Fibroblast of upper back skin (primary cell): ENCODE measurements at regions not wholly inside any gene's neighbourhood (a gene's known extent, or its start where the extent isn't known, plus 50 kb on each side); places are given as distances from the start of the nearest gene placed in this dataset.
"Not testable (repeated sequence)": the region's sequence is repeated elsewhere in the genome, so short reads cannot be mapped to it uniquely, and the experiment has no call there.

Experiments
- DNase-seq: peaks from one replicate; pipeline ENCODE4 v3.0.0-alpha.2; 2013

GRCh38 chr7:47188653-47189315 is 393.1 kb downstream of the TNS3 start:
- no peak for DNase-seq

DNA sequence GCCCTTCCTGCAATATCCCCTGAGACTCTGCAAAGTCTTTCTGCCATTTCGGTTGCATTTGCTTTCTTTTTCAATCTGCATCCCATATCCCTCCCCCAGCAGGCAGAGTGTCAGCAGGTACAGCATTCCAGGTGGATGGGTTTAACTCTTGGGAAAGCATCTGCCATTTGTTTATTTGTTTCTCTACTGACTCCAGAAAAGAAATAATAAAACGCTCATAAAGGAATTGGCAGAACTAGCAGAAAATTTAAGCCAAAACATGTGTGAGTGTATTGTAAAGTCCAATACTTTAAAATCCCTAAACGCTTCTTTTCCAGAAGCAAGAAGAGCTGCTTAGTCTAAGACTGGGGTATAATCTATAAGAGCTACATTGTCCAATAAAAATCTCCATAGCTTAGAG is 393.8 kb downstream of the TNS3 start:
- DNase-seq: no peak

DNA sequence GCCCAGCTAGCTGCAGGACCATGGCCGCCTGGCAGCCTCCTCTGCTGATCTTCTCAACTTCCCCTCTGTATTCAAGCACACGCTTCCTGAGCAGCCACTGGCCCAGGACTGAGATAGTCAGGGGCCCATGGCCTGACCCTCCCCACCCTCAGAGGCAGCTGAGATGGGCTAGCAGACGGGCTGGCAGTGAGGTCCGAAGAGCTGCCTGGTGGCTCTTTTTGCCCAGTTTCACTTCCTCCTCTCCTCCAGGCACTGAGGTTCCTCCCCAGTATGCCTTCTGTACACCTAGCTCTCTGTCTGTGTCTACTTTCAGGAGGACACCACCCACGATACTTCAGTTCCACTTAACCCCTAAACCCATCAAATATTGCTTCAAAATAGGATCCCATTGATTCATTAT is 395.6 kb downstream of the TNS3 start:
- no peak for DNase-seq

DNA sequence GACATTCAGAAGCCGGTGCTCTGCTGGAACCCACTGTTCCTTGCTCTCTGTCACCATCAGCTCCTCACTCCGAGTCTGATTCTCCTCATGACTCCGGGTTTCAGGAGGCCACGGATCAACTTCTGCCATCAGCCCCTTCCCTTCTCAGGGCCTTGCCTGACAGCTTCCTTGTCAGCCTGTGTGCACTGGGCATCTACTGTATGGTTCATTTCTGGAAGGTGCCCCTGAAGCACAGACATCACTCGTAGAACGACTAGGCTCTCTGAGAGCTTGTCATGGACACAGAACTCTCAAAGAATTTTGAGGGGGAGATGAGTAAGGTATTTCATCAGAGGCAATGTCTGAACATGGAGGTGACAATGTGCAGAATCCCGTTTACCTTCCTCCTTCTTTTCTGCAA is 396.1 kb downstream of the TNS3 start:
- no peak for DNase-seq

GRCh38 chr7:47185170-47185569 is 396.7 kb downstream of the TNS3 start:
- DNase-seq: no peak

DNA sequence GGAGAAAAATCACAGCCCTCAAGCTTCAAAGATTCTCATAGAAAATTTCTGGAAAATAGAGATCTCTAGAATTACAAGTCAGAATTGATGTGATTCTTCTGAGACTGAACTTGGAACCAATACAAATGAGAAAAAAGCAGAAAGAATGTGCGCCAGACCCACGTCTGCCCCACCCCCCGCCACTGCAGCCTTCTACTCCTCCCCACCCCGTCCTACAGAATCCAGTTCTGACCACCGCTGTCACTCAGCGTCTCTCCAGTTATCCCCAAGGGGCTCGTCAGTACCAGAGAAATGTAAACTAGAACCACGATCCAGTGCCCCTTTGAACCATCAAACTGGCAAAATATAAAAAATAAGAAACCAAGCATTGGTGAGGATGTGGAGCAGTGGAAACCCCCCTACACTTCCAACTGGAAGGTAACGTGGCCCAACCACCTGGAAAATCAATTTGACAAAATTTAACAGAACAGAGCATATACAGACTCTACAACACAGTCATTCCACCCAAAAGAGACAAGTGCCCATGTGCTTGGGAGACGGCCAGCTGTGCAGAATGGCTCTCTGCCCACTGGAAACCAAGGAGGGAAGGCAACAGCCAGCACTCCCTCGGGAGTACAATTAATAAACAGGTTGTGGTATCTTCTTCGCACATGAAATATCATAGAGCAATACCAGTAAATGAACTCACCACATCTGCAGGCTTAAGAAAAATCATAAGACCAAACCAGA is 397.9 kb downstream of the TNS3 start:
- no peak for DNase-seq

DNA sequence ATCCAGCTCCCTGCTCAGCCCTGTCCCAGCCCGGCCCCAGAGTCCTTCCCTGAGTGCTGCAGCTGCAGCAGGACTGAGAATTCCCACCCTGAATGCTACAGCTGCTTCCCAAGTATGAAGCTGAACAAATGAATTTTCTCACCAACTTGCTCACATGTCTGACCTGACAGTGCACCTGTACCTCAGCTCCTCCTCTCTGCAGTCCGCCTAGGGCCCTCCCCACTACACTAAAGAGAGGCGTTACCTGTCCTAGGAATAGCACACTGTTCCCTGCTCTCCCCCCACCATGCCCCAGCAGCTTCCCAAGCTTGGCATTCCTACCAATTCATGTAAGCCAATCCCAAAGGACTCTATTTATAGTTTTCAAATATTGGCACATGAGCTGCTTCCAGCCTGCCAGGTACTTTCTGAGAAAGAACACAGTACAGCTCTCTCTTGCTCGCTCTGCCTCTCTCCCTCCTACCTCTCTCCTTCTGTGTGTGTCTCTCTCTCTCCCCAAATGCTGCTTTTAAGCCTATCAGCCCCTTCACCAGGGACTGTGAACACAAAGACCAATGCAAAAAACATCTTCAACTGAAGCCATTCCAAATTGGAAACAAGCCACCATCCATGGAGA is 400.1 kb downstream of the TNS3 start:
- no peak for DNase-seq

GRCh38 chr7:47180516-47180826 is 401.4 kb downstream of the TNS3 start:
- peak; percentile 11 for DNase-seq

GRCh38 chr7:47179812-47180515 is 401.9 kb downstream of the TNS3 start:
- DNase-seq: peak; percentile 73

DNA sequence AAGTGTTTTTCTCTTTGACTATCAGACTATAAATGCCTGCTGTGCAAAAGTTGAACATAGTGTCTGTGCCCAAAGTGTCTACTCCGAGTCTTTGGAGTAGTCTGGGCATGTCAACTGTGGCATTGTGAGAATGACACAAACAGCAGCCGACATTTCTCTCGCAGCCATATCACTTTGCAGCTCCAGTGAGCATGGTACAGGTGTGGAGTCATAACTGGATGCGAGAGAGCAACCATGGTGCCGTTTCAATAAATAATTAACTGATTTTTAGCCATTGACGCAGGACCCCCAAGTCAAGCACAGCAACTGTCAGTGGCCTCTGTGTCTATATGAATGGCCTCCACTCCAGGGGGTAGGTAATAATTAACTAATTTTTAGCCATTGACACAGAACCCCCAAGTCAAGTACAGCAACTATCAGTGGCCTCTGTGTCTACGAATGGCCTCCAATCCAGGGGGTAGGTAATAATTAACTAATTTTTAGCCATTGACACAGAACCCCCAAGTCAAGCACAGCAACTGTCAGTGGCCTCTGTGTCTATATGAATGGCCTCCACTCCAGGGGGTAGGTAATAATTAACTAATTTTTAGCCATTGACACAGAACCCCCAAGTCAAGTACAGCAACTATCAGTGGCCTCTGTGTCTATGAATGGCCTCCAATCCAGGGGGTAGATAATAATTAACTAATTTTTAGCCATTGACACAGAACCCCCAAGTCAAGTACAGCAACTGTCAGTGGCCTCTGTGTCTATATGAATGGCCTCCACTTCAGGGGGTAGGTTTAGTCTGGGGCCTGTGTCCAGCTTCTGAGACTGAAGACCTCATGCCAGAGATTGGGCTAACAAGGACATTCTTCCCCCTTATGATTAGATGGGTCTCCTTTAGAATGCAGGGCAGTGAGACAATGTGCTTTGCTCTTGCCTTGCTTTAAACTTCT is 409.0 kb downstream of the TNS3 start:
- DNase-seq: not testable (repeated sequence)

GRCh38 chr7:47170516-47170915 is 411.4 kb downstream of the TNS3 start:
- DNase-seq: no peak

DNA sequence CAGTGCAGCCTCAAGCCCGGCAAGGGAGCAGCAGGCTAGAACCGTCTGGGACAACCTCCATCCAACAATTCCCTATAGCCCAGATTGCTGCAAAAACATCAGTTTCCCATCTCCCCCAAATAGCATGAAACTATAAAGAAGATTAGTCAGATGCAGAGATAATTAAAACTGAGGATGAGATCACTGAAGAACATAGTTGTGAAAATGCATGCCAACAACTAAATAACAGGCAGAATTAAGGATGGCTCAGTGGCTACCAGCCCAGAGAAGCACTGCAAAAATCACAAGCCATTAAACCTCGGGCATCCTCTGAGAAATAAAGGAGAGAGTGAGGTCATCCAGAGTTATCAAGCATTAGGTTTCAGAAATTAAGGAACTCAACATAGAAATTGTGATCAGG is 427.1 kb downstream of the TNS3 start:
- no peak for DNase-seq

- no peak for DNase-seq
These were observed 428.3 kb downstream of the TNS3 start for GRCh38 chr7:47153576-47153975.

DNA sequence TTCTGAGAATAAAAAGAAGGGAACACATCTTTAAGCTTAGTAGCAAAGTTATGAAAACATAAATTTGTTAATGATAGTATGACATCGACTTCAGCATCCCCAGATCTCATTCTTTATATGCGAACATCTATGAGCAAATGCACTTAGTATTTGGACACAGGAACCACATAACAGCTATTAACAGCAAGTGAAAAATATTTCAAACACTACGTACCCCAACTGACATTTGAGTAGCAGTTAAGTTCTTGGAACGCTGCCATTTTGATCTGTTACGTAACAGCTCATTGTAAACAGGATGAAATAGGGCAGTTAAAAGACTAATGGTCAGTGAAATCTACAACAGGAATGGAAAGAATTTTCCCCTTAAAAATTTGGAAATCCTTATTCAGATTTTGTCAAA is 428.9 kb downstream of the TNS3 start:
- DNase-seq: peak; percentile 95

- DNase-seq: no peak
These were observed 429.6 kb downstream of the TNS3 start for GRCh38 chr7:47152307-47152706.

GRCh38 chr7:47150497-47151260 is 431.2 kb downstream of the TNS3 start:
- DNase-seq: no peak

GRCh38 chr7:47149971-47150370 is 431.9 kb downstream of the TNS3 start:
- no peak for DNase-seq

DNA sequence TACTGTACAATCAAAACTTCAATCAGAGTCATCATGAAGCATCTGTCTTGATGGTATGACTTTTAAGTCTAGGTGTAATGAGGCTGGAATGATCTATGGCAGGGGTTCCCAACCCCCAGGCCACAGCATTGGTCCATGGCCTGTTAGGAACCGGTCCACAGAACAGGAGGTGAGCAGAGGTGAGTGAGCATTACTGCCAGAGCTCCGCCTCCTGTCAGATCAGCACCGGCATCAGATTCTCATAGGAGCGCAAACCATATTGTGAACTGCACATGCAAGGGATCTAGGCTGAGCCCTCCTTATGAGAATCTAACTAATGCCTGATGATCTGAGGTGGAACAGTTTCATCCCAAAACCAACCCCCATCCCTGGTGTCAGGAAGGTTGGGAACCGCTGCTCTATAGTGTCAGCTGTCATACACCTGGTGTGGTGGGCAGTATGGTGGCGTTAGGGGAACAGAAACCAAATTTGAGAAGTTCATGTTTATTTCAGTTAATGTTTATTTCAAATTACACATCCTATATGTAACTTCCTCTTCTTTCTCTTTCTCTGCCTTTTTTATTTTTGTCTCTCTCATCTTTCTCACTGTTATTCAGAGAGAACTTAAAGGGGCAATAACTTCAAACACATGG is 432.6 kb downstream of the TNS3 start:
- DNase-seq: no peak

DNA sequence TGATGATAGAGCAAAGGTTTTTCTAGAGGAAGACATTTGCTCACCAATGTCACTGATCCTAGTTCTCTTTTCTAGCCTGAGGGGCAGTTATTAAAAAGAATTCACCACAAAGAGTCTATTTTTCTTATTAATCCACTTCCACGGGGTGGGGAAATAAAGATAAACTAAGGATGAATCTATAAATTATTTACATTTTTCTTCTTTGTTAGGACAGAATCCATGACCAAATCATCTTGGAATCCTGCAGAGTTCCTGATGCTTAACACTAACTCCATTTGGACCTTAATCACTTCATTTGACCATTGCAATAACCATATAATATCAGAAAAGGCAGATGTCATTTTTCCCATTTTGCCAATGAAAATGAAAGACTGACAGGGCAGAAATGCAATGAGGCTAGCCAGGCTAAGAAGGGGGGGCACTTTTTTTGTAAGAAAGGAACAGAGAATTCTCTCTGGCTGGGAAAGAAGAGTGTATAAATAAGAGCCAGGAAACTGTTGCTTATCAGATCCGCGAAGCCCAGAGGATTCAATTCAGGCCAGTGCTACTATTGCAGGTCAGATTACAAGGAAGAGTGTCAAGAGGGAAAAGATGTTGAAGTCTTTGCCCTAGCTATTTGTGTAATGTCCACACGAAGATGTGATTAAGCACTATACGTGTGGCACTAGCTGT is 433.2 kb downstream of the TNS3 start:
- DNase-seq: no peak

GRCh38 chr7:47147213-47147631 is 434.7 kb downstream of the TNS3 start:
- DNase-seq: no peak

DNA sequence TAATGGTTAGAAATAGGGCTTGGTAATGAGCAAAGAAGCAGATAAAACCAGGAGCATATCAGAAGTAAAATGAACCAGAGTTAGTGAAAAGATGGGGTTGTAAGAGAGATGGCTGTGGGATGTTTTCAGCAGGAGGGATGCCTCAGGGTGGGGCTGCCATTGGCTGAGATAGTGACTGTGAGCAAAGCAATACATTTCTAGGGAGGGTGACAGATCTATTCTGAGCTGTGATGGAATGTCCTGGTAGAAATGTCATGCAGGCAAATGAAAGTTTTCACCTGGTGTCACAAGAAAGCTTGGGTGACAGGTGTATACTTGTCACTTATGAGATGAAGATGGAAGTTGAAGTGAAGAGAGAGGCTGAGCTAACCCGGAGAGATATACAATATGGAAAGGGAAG is 435.9 kb downstream of the TNS3 start:
- DNase-seq: no peak
